H9 (cell line): ENCODE measurements at regions not wholly inside any gene's neighbourhood (a gene's known extent, or its start where the extent isn't known, plus 50 kb on each side); places are given as distances from the start of the nearest gene placed in this dataset.

Experiments
- DNase-seq: peaks from one replicate; pipeline ENCODE4 v3.0.0-alpha.2; 2017
- H2AFZ ChIP-seq: one replicate; pipeline ENCODE4 v1.6.1; 2013; ENCODE audit warnings: mild to moderate bottlenecking, low read length, control low read depth, moderate library complexity
- H2AK5ac ChIP-seq: 2 replicates; pipeline ENCODE4 v1.6.1; 2013; ENCODE audit warnings: low read length, control low read depth, mixed read lengths; ENCODE audit not compliant: insufficient read length
- H2BK120ac ChIP-seq: one replicate; pipeline ENCODE4 v1.6.1; 2013; ENCODE audit warnings: low read depth, mild to moderate bottlenecking, low read length, control low read depth, inconsistent platforms; ENCODE audit not compliant: poor library complexity, severe bottlenecking
- H2BK12ac ChIP-seq: 2 replicates; pipeline ENCODE4 v1.6.1; 2013; ENCODE audit warnings: low read length, control low read depth, mixed read lengths, low read depth; ENCODE audit not compliant: insufficient read length
- H2BK15ac ChIP-seq: 2 replicates; pipeline ENCODE4 v1.6.1; 2013; ENCODE audit warnings: low read depth, low read length, control low read depth
- H2BK20ac ChIP-seq: one replicate; pipeline ENCODE4 v1.6.1; 2013; ENCODE audit warnings: low read depth, mild to moderate bottlenecking, low read length, control low read depth, inconsistent platforms; ENCODE audit not compliant: poor library complexity, severe bottlenecking
- H2BK5ac ChIP-seq: 2 replicates; pipeline ENCODE4 v1.6.1; 2013; ENCODE audit warnings: low read length, control low read depth, mixed read lengths; ENCODE audit not compliant: insufficient read length
- H3K14ac ChIP-seq: 2 replicates; pipeline ENCODE4 v1.6.1; 2013; ENCODE audit warnings: low read length, control low read depth; ENCODE audit not compliant: insufficient read depth
- H3K18ac ChIP-seq: 2 replicates; pipeline ENCODE4 v1.6.1; 2013; ENCODE audit warnings: low read depth, mild to moderate bottlenecking, mixed read lengths, low read length, control low read depth; ENCODE audit not compliant: insufficient read length
- H3K23ac ChIP-seq: 2 replicates; pipeline ENCODE4 v1.6.1; 2013; ENCODE audit warnings: low read length, control low read depth, mixed read lengths, low read depth; ENCODE audit not compliant: insufficient read length
- H3K23me2 ChIP-seq: 2 replicates; pipeline ENCODE4 v1.6.1; 2013; ENCODE audit warnings: low read depth, mild to moderate bottlenecking, mixed read lengths, low read length, control low read depth; ENCODE audit not compliant: insufficient read length, poor library complexity, severe bottlenecking
- H3K27ac ChIP-seq: 2 replicates; pipeline ENCODE4 v1.5.1; 2013; ENCODE audit warnings: low read length, control low read depth, mixed read lengths, low read depth; ENCODE audit not compliant: insufficient read length
- H3K27me3 ChIP-seq: 2 replicates; pipeline ENCODE4 v1.6.1; 2013; ENCODE audit warnings: low read length, control low read depth, inconsistent platforms; ENCODE audit not compliant: insufficient read depth
- H3K4ac ChIP-seq: 2 replicates; pipeline ENCODE4 v1.6.1; 2013; ENCODE audit warnings: low read depth, mild to moderate bottlenecking, control low read depth, inconsistent platforms, low read length, moderate library complexity
- H3K4me1 ChIP-seq: 2 replicates; pipeline ENCODE4 v1.6.1; 2013; ENCODE audit warnings: low read length, control low read depth, inconsistent platforms; ENCODE audit not compliant: insufficient read depth
- H3K4me2 ChIP-seq: 2 replicates; pipeline ENCODE4 v1.6.1; 2013; ENCODE audit warnings: low read length, control low read depth, mixed read lengths; ENCODE audit not compliant: insufficient read length, insufficient read depth
- H3K56ac ChIP-seq: 2 replicates; pipeline ENCODE4 v1.6.1; 2013; ENCODE audit warnings: low read depth, mild to moderate bottlenecking, mixed read lengths, low read length, control low read depth; ENCODE audit not compliant: insufficient read length
- H3K79me1 ChIP-seq: 2 replicates; pipeline ENCODE4 v1.6.1; 2013; ENCODE audit warnings: low read depth, mild to moderate bottlenecking, moderate library complexity, low read length, control low read depth, inconsistent platforms; ENCODE audit not compliant: insufficient read depth, poor library complexity, severe bottlenecking
- H3K79me2 ChIP-seq: 2 replicates; pipeline ENCODE4 v1.6.1; 2013; ENCODE audit warnings: low read length, control low read depth, inconsistent platforms; ENCODE audit not compliant: insufficient read depth
- H3K9ac ChIP-seq: 2 replicates; pipeline ENCODE4 v1.6.1; 2013; ENCODE audit warnings: low read length, control low read depth, mixed read lengths; ENCODE audit not compliant: insufficient read length; ENCODE audit errors: extremely low read depth
- H3K9me3 ChIP-seq: one replicate; pipeline ENCODE4 v1.6.1; 2013; ENCODE audit warnings: low read depth, low read length, inconsistent platforms; ENCODE audit not compliant: control insufficient read depth
- H3T11ph ChIP-seq: one replicate; pipeline ENCODE4 v1.6.1; 2013; ENCODE audit warnings: mild to moderate bottlenecking, low read length, control low read depth, inconsistent platforms
- H4K20me1 ChIP-seq: one replicate; pipeline ENCODE4 v1.6.1; 2013; ENCODE audit not compliant: control insufficient read depth, insufficient read length, insufficient read depth
- H4K5ac ChIP-seq: 2 replicates; pipeline ENCODE4 v1.6.1; 2013; ENCODE audit warnings: low read depth, mild to moderate bottlenecking, mixed read lengths, low read length, control low read depth; ENCODE audit not compliant: insufficient read length
- H4K8ac ChIP-seq: replicated peaks from 2 replicates; pipeline ENCODE4 v1.6.1; 2013; ENCODE audit warnings: low read length, control low read depth, mixed read lengths, low read depth; ENCODE audit not compliant: insufficient read length
- H4K91ac ChIP-seq: 2 replicates; pipeline ENCODE4 v1.6.1; 2013; ENCODE audit warnings: low read depth, mild to moderate bottlenecking, moderate library complexity, mixed read lengths, low read length, control low read depth; ENCODE audit not compliant: insufficient read length
- H3K27ac Mint-ChIP-seq, 3 experiments: 2 replicates in 2 of 3; 3 replicates in 1 of 3; pipeline ENCODE4 v1.8.0; 2020 to 2021; ENCODE audit warnings: mixed read lengths in 3 of 3, mild to moderate bottlenecking in 1 of 3, moderate library complexity in 1 of 3
- H3K27me3 Mint-ChIP-seq: 2 replicates; pipeline ENCODE4 v1.8.0; 2021; ENCODE audit warnings: low read depth, mild to moderate bottlenecking, moderate library complexity, mixed read lengths
- H3K36me3 Mint-ChIP-seq, 3 experiments: 2 replicates in 2 of 3; 3 replicates in 1 of 3; pipeline ENCODE4 v1.8.0; 2020 to 2021; ENCODE audit warnings: low read depth in 3 of 3, mixed read lengths in 3 of 3; ENCODE audit not compliant: insufficient read depth in 1 of 3
- H3K4me1 Mint-ChIP-seq, 2 experiments: 2 replicates each; pipeline ENCODE4 v1.8.0; 2020; ENCODE audit warnings: mixed read lengths in 2 of 2
- H3K4me3 Mint-ChIP-seq, 2 experiments: 2 replicates in 1 of 2; 3 replicates in 1 of 2; pipeline ENCODE4 v1.8.0; 2020 to 2021; ENCODE audit warnings: mild to moderate bottlenecking in 2 of 2, mixed read lengths in 2 of 2, moderate library complexity in 1 of 2
- H3K9me3 Mint-ChIP-seq, 2 experiments: 2 replicates in 1 of 2; 3 replicates in 1 of 2; pipeline ENCODE4 v1.8.0; 2020; ENCODE audit warnings: mild to moderate bottlenecking in 2 of 2, mixed read lengths in 2 of 2, moderate library complexity in 1 of 2
- CTCF ChIP-seq: fragments of 200-600 bp; sonication (generic); conservative IDR thresholded peaks from 3 replicates; pipeline ENCODE4 v1.8.0; 2021; ENCODE audit warnings: antibody characterized with exemption, mild to moderate bottlenecking
- WGBS: extraction: QIAGEN DNeasy Blood & Tissue Kit; methylation state at CpG from one replicate; pipeline ENCODE4 v1.1.7; 2013; ENCODE audit warnings: missing lambda C conversion rate, low lambda C conversion rate, mixed read lengths; ENCODE audit not compliant: insufficient read length; ENCODE audit errors: extremely low coverage; 5-methylcytosine and 5-hydroxymethylcytosine counted together

- Histone ChIP-seq H3K79me2 (no peaks in the 10 kb centered on the region), H4K5ac (no peak overlapping the region)
Observed at GRCh38 chr5:168110384-168110783, 181.1 kb upstream of the WWC1 start.

More at GRCh38 chr5:168110384-168110783, 181.1 kb upstream of the WWC1 start:
- H4K20me1 ChIP-seq, result no peaks in the 10 kb centered on the region
- no peaks in the 10 kb centered on the region for H3K23me2 ChIP-seq
- no peak overlapping the region for H3K4ac ChIP-seq
- H2BK120ac ChIP-seq, result no peak overlapping the region
- H2BK12ac ChIP-seq, result no peak overlapping the region
- no peak overlapping the region for H3K14ac ChIP-seq
- H3K27ac Mint-ChIP-seq, result no peak overlapping the region
- no peak overlapping the region for H2AK5ac ChIP-seq
- no peak overlapping the region for H4K91ac ChIP-seq
- no peak overlapping the region for H2AFZ ChIP-seq
- no peak overlapping the region for H3K9ac ChIP-seq
- no peak overlapping the region for H2BK20ac ChIP-seq
- no peak overlapping the region for H3K18ac ChIP-seq
- no CpG with 5 or more reads among the region's 5 CpGs for WGBS
- no peaks in the 10 kb centered on the region for H3K27me3 ChIP-seq
- no peak for TF ChIP-seq CTCF
- peaks cover 4% of the 10 kb centered on the region; the same call in 1 of the 2 replicates for H3K4me1 ChIP-seq
- no peaks in the 10 kb centered on the region for H3K9me3 ChIP-seq
- no peaks in the 10 kb centered on the region for H3K79me1 ChIP-seq
- H2BK5ac ChIP-seq, result no peak overlapping the region
- H3T11ph ChIP-seq, result no peak overlapping the region
- H4K8ac ChIP-seq, result no peak overlapping the region
- peaks cover 4% of the 10 kb centered on the region; the same call in 1 of the 2 replicates for H3K27me3 Mint-ChIP-seq
- no peak overlapping the region for H3K4me2 ChIP-seq
- no peaks in the 10 kb centered on the region for H3K36me3 Mint-ChIP-seq
- H3K9me3 Mint-ChIP-seq, result peaks cover 0 to 2% of the 10 kb centered on the region in 2 experiments; a peak in 2 of 5 replicates
- H3K56ac ChIP-seq, result no peak overlapping the region
- H3K27ac ChIP-seq, result no peak overlapping the region
- DNase-seq, result no peak
- no peak overlapping the region for H2BK15ac ChIP-seq
- no peak overlapping the region for H3K4me3 Mint-ChIP-seq
- no peak overlapping the region for H3K23ac ChIP-seq
- peaks cover 35 to 39% of the 10 kb centered on the region in 2 experiments for H3K4me1 Mint-ChIP-seq
